ENCODE measurements at regions not wholly inside any gene's neighbourhood (a gene's known extent, or its start where the extent isn't known, plus 50 kb on each side); places are given as distances from the start of the nearest gene placed in this dataset.
A peak's percentile ranks its signal among the peaks of the same experiment; 100 is the strongest.
"Not testable (repeated sequence)": the region's sequence is repeated elsewhere in the genome, so short reads cannot be mapped to it uniquely, and the experiment has no call there.

GRCh38 chr1:244326757-244327156 is 125.0 kb downstream of the ADSS2 start:
- DNase-seq = no peak

- DNase-seq = no peak
Measured at GRCh38 chr1:244327533-244327932, 124.2 kb downstream of the ADSS2 start.

- DNase-seq = no peak
Measured at GRCh38 chr1:244328476-244328875, 123.2 kb downstream of the ADSS2 start.

- no peak for DNase-seq
Measured at GRCh38 chr1:244329591-244330317, 122.0 kb downstream of the ADSS2 start.

GRCh38 chr1:244330318-244330625 is 121.4 kb downstream of the ADSS2 start:
- DNase-seq = no peak

- not testable (repeated sequence) for DNase-seq
Measured at GRCh38 chr1:244332761-244333160, 118.9 kb downstream of the ADSS2 start.

GRCh38 chr1:244334315-244334714 is 117.4 kb downstream of the ADSS2 start:
- not testable (repeated sequence) for DNase-seq

- DNase-seq = not testable (repeated sequence)
Measured at GRCh38 chr1:244334842-244335241, 116.9 kb downstream of the ADSS2 start.

GRCh38 chr1:244335456-244335855 is 116.3 kb downstream of the ADSS2 start:
- no peak for DNase-seq

- no peak for DNase-seq
Measured at GRCh38 chr1:244336232-244336899, 115.3 kb downstream of the ADSS2 start.

GRCh38 chr1:244337839-244338238 is 113.9 kb downstream of the ADSS2 start:
- no peak for DNase-seq

- no peak for DNase-seq
Measured at GRCh38 chr1:244339073-244339692, 112.5 kb downstream of the ADSS2 start.

- DNase-seq = no peak
Measured at GRCh38 chr1:244339776-244340175, 111.9 kb downstream of the ADSS2 start.

GRCh38 chr1:244340396-244340795 is 111.3 kb downstream of the ADSS2 start:
- DNase-seq = no peak

- DNase-seq = peak; percentile 10
Measured at GRCh38 chr1:244341455-244342450, 110.0 kb downstream of the ADSS2 start.

GRCh38 chr1:244344001-244344400 is 107.7 kb downstream of the ADSS2 start:
- DNase-seq = no peak

GRCh38 chr1:244346972-244347618 is 104.6 kb downstream of the ADSS2 start:
- no peak for DNase-seq

GRCh38 chr1:244347942-244348341 is 103.8 kb downstream of the ADSS2 start:
- no peak for DNase-seq

GRCh38 chr1:244349103-244349531 is 102.6 kb downstream of the ADSS2 start:
- no peak for DNase-seq

GRCh38 chr1:244349581-244350001 is 102.1 kb downstream of the ADSS2 start:
- no peak for DNase-seq

- no peak for DNase-seq
Measured at GRCh38 chr1:244350027-244350426, 101.7 kb downstream of the ADSS2 start.

- no peak for DNase-seq
Measured at GRCh38 chr1:244352156-244352830, 99.4 kb downstream of the ADSS2 start.
